ENCODE measurements at regions not wholly inside any gene's neighbourhood (a gene's known extent, or its start where the extent isn't known, plus 50 kb on each side); places are given as distances from the start of the nearest gene placed in this dataset.

GRCh38 chr2:238510911-238511613, 84.3 kb downstream of the ASB1 start:
- TF ChIP-seq POLR2A (IDR thresholded peaks at IDR 0.05; ENCODE audit: low read length) (no peak), GATA1 (IDR thresholded peaks at IDR 0.05; ENCODE audit: low read depth, low read length) (no peak)
